ENCODE measurements at regions not wholly inside any gene's neighbourhood (a gene's known extent, or its start where the extent isn't known, plus 50 kb on each side); places are given as distances from the start of the nearest gene placed in this dataset.

GRCh38 chr3:110859336-110859735, 212.3 kb upstream of the NECTIN3 start:
- Histone ChIP-seq H3K36me3 (replicated peaks in 1 of 2) (no peaks in the 10 kb centered on the region), H3K27ac (no peak overlapping the region), H3K4me1 (replicated peaks in 1 of 2) (no peaks in the 10 kb centered on the region), H3K27me3 (no peaks in the 10 kb centered on the region), H3K9me3 (replicated peaks in 1 of 3) (no peaks in the 10 kb centered on the region), H3K4me3 (no peak overlapping the region)
- DNase-seq = no peak
- WGBS, 4 donors = 87 to 88% (median 88%) methylated on average over 5 of the region's 5 CpGs
- TF ChIP-seq CTCF (IDR thresholded peaks at IDR 0.05) (no peak), POLR2A (IDR thresholded peaks at IDR 0.05) (no peak)
- intact Hi-C loops (cut with DNase I) = no loop called here

GRCh38 chr3:110859993-110860392, 211.6 kb upstream of the NECTIN3 start:
- WGBS, 4 donors = 47 to 66% (median 58%) methylated on average over 4 of the region's 4 CpGs
- DNase-seq = no peak
- no peaks in the 10 kb centered on the region for H3K36me3 ChIP-seq (replicated peaks in 1 of 2)
- intact Hi-C loops (cut with DNase I) = no loop called here
- H3K27me3 ChIP-seq = no peaks in the 10 kb centered on the region
- TF ChIP-seq CTCF (IDR thresholded peaks at IDR 0.05) (no peak), POLR2A (IDR thresholded peaks at IDR 0.05) (no peak)
- H3K4me3 ChIP-seq = no peak overlapping the region
- no peak overlapping the region for H3K27ac ChIP-seq
- no peaks in the 10 kb centered on the region for H3K4me1 ChIP-seq (replicated peaks in 1 of 2)
- no peaks in the 10 kb centered on the region for H3K9me3 ChIP-seq (replicated peaks in 1 of 3)

- DNase-seq = no peak
- Histone ChIP-seq H3K4me1 (replicated peaks in 1 of 2) (no peaks in the 10 kb centered on the region), H3K27me3 (no peaks in the 10 kb centered on the region), H3K9me3 (replicated peaks in 1 of 3) (no peaks in the 10 kb centered on the region), H3K27ac (no peak overlapping the region), H3K36me3 (replicated peaks in 1 of 2) (no peaks in the 10 kb centered on the region), H3K4me3 (no peak overlapping the region)
- TF ChIP-seq POLR2A (IDR thresholded peaks at IDR 0.05) (no peak), CTCF (IDR thresholded peaks at IDR 0.05) (no peak)
- intact Hi-C loops (cut with DNase I) = no loop called here
- WGBS, 4 donors = 79 to 84% (median 83%) methylated on average over 4 of the region's 4 CpGs
Measured at GRCh38 chr3:110865934-110866333, 205.7 kb upstream of the NECTIN3 start.

GRCh38 chr3:110868106-110868505, 203.5 kb upstream of the NECTIN3 start:
- H3K27me3 ChIP-seq = no peaks in the 10 kb centered on the region
- H3K9me3 ChIP-seq (replicated peaks in 1 of 3) = no peaks in the 10 kb centered on the region
- no peak overlapping the region for H3K4me3 ChIP-seq
- intact Hi-C loops (cut with DNase I) = no loop called here
- TF ChIP-seq CTCF (IDR thresholded peaks at IDR 0.05) = no peak
- no peak for TF ChIP-seq POLR2A (IDR thresholded peaks at IDR 0.05)
- no peaks in the 10 kb centered on the region for H3K36me3 ChIP-seq (replicated peaks in 1 of 2)
- 38 to 56% (median 44%) methylated on average over 1 of the region's 1 CpG for WGBS, 4 donors
- no peak for DNase-seq
- no peaks in the 10 kb centered on the region for H3K4me1 ChIP-seq (replicated peaks in 1 of 2)
- H3K27ac ChIP-seq = no peak overlapping the region
